Caki2 (cell line): ENCODE measurements at regions not wholly inside any gene's neighbourhood (a gene's known extent, or its start where the extent isn't known, plus 50 kb on each side); places are given as distances from the start of the nearest gene placed in this dataset.
"Not testable (repeated sequence)": the region's sequence is repeated elsewhere in the genome, so short reads cannot be mapped to it uniquely, and the experiment has no call there.

Experiments
- DNase-seq: peaks from one replicate; pipeline ENCODE4 v3.0.0-alpha.2; 2015; ENCODE audit warnings: low read depth
- in situ Hi-C: cut with HindIII; loops from 2 replicates; pipeline ENCODE4 v1.10.0; 2016; ENCODE audit warnings: low sequenced_read_pairs, low pct_unique_long_range_greater_than_20kb, mixed read lengths

GRCh38 chrX:81857192-81857591 is 655.3 kb downstream of the SH3BGRL start:
- in situ Hi-C loops, result no loop called here
- DNase-seq, result no peak

DNA sequence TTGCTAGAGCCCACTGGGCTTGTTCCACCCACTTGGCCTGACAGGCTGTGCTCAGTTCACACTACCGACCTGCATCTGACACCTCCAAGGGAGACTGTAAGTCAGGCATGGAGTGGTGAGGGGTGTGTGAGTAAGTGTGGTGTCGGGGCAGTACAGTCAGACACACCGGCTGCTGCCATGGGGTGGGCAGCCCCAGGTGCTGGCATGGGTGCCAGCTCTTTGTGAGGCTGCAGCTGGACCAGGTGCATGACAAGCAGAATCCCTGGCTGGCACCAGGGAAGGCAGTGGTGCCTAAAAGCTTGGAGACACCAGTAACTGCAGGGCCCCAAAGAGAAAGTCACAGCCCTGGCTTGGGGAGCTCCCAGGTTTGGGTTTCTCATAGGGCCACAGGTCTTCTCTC is 665.0 kb downstream of the SH3BGRL start:
- in situ Hi-C loops, result no loop called here
- no peak for DNase-seq

DNA sequence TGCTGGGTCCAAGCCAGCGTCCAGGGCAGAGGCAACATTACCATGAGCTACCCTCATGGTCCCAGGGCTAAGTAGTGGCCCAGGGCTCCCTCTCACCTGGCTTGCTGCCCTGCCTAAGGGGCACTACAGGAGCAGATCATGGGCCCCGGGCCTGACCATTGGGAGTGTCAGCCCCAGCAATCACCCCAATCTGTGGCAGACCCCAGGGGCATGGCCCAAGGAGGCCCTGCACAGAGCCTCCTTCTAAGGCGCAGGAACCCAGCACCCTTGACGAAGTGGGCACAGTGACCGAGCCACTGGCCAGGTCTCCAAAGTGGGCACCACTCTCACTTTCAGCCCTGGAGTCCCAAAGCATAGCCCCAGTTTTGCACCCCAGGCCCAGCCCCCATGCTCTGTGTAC is 667.1 kb downstream of the SH3BGRL start:
- DNase-seq, result no peak
- in situ Hi-C loops, result no loop called here

GRCh38 chrX:81874807-81875206 is 672.9 kb downstream of the SH3BGRL start:
- no peak for DNase-seq
- in situ Hi-C loops, result no loop called here

GRCh38 chrX:81875800-81876199 is 673.9 kb downstream of the SH3BGRL start:
- in situ Hi-C loops, result no loop called here
- no peak for DNase-seq

GRCh38 chrX:81876437-81876836 is 674.5 kb downstream of the SH3BGRL start:
- in situ Hi-C loops, result no loop called here
- no peak for DNase-seq

GRCh38 chrX:81890521-81890920 is 688.6 kb downstream of the SH3BGRL start:
- DNase-seq, result no peak
- in situ Hi-C loops, result no loop called here

GRCh38 chrX:81900522-81900921 is 698.6 kb downstream of the SH3BGRL start:
- in situ Hi-C loops, result no loop called here
- no peak for DNase-seq

DNA sequence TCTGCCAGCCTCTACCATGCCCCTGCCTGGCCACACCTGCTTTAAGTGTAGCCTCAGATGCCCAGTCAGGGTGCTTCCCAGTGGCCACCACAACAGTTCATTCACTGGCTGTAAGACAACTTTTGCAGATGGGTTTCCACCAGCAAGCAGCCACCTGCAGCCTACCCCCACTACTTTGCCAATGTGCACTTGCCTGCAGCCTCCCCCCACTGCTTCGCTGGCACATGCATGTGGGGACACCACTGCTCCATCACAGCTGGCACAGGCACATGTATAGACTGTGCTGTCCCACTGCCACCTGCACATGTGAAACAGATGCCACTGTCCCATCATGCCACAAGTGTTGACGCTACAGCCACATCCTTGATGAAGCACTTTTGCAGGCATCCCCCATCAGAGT is 723.9 kb downstream of the SH3BGRL start:
- in situ Hi-C loops, result no loop called here
- no peak for DNase-seq

DNA sequence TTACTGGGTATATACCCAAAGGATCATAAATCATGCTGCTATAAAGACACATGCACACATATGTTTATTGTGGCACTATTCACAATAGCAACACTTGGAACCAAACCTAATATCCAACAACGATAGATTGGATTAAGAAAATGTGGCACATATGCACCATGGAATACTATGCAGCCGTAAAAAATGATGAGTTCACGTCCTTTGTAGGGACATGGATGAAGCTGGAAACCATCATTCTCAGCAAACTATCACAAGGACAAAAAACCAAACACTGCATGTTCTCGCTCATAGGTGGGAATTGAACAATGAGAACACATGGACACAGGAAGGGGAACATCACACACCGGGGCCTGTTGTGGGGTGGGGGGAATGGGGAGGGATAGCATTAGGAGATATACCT is 744.0 kb downstream of the SH3BGRL start:
- in situ Hi-C loops, DNase-seq: not testable (repeated sequence)

GRCh38 chrX:81957318-81957717 is 755.4 kb downstream of the SH3BGRL start:
- in situ Hi-C loops, result no loop called here
- DNase-seq, result no peak

DNA sequence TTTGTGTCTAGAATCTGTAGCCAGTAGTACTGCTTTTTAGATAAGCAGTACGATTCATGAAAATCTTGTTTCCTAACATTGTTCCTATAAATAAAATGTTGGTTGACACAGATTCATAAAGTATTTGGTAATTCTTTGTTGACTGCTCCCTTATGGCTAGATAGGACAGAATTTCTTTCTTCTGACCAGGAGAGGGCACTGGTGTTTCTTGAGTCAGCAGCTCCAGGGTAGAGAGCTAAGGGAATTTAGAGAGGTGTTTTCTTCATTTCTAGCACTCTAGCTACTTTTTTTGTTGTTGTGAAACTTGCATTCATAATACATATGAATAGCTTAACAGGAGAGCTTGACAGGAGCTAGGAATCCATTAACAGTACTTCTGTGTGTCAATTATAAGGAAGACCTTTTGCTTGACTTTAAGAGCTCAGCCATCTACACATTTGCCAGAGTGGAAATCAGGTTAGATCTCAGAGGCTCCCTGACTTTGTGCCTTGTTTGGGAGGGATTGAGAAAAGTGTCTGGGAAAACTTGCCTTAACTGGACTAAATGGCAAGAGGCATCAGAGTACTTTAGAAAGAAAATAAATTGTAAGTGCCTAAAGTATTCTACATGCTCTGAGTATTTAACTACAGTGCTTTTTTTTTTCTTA is 756.1 kb downstream of the SH3BGRL start:
- in situ Hi-C loops, result no loop called here
- peak; percentile 4 for DNase-seq

- DNase-seq, result no peak
- in situ Hi-C loops, result no loop called here
Observed at GRCh38 chrX:81959964-81960363, 758.1 kb downstream of the SH3BGRL start.

DNA sequence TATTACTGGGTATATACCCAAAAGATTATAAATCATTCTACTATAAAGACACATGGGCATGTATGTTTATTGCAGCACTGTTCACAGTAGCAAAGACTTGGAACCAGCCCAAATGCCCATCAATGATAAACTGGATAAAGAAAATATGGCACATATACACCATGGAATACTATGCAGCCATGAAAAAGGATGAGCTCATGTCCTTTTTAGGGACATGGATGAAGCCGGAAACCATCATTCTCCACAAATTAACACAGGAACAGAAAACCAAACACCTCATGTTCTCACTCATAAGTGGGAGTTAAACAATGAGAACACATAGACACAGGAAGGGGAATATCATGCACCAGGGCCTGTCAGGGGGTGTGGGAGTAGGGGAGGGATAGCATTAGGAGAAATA is 772.5 kb downstream of the SH3BGRL start:
- in situ Hi-C loops, result not testable (repeated sequence)

DNA sequence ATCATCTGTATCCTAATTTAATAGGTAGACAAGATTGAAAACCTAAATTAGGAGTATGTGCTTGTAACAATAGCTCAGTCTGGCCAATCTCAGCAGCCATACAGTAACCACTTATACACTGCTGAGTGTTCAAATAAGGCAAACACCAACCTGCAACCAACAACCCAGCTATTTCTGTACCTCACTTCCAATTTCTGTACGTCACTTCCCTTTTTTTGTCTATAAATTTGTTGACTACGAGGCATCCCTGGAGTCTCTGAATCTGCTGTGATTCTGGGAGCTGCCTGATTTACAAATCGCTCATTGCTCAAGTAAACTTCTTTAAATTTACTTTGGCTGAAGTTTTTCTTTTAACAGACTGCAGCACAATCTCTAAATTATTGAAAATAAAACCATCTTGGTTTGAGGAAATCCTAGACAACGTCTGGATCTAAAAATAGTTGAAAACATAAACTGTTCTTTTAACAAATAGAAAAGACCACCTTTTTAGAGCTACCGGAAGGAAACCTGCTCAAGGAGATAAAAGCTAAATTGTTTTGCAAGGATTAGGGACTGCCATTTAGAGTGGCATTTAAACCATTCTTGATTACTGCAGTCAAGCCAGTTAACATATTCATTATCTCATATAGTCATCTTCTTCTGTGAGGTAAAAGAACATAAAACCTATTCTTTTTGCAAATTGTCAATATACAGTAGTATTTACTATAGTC is 778.1 kb downstream of the SH3BGRL start:
- in situ Hi-C loops, result no loop called here
- DNase-seq, result no peak

More for the DNA sequence above, 772.5 kb downstream of the SH3BGRL start:
- not testable (repeated sequence) for DNase-seq

DNA sequence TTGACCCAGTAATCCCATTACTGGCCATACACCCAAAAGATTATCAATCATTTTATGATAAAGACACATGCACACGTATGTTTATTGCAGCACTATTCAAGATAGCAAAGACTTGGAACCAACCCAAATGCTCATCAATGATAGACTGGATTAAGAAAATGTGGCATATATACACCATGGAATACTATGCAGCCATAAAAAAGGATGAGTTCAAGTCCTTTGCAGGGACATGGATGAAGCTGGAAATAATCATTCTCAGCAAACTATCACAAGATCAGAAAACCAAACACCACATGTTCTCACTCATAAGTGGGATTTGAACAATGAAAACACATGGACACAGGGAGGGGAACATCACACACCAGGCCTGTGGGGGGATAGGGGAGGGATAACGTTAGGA is 785.3 kb downstream of the SH3BGRL start:
- DNase-seq, in situ Hi-C loops: not testable (repeated sequence)

GRCh38 chrX:81996166-81996565 is 794.3 kb downstream of the SH3BGRL start:
- in situ Hi-C loops, result no loop called here
- DNase-seq, result no peak

DNA sequence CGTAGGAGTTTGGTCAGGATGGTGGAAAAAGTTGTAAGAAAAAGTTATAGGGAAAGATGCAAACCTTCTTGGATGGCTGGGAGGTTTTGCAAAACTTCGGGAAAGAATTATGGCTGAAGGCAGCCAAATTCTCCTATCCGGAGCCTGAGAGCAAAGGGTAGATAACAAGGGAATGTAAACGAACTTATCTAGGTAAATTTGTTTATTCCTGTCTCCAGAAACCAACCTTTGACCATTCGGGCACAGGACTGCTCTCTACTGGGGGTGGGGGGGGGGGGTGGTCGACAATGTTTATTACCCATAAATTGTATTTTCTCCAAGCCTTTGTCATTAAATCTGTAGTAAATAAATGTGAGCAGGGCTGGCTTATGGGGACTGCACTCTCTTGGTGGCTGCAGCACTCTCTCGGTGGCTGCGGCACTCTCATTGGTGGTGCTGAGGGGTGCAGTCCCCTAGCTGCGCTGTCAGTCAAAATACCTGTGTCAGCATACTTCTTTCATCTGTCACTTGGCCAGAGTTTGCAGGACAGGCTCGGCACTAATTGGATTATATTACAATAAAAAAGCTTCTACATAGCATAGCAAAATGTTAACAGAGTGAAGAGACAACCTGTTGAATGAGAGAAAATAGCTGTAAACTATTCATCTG is 827.8 kb downstream of the SH3BGRL start:
- DNase-seq, result no peak
- in situ Hi-C loops, result no loop called here

DNA sequence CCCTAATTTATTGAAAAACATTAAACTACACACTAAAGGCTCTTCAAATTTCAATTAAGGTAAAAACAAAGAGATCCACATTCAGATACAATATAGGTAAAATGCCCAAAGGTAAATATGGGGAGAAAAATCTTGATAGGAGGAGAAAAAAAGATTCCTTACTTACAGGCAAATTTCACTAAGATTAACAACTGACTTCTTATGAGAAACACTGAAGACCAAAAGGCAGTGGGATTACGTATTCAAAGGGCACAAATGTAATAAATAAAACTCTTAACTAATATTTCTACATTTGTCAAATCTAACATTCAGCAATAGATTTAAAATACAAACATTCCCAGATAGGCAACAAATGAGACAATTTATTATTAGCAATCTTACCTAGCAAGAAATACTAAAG is 829.3 kb downstream of the SH3BGRL start:
- in situ Hi-C loops, result no loop called here
- no peak for DNase-seq

GRCh38 chrX:82038793-82039192 is 836.9 kb downstream of the SH3BGRL start:
- DNase-seq, result no peak
- in situ Hi-C loops, result no loop called here
